Heart left ventricle (tissue), 16 donors: ENCODE measurements at regions not wholly inside any gene's neighbourhood (a gene's known extent, or its start where the extent isn't known, plus 50 kb on each side); places are given as distances from the start of the nearest gene placed in this dataset.

Experiments
- ATAC-seq, 4 donors: fragments of 200-7000 bp; cut with Tn5 transposase; one replicate each; pipeline ENCODE4 v1.9.1; 2020 to 2022; ENCODE audit warnings: moderate library complexity in 4 of 4, mild to moderate bottlenecking in 3 of 4, moderate number of reproducible peaks in 1 of 4
- DNase-seq, 5 donors: peaks; one replicate each; pipeline ENCODE4 v3.0.0-alpha.2; 2020
- H3K27ac ChIP-seq, 12 donors: fragments of 200-600 bp; sonication (generic) in 4 of 12; one replicate each; pipeline versions ENCODE4 v1.5.0 to v1.8.0; 2016 to 2022; ENCODE audit warnings: mild to moderate bottlenecking in 2 of 12
- H3K27me3 ChIP-seq, 9 donors: fragments of 200-600 bp; sonication (generic) in 2 of 9; one replicate each; pipeline versions ENCODE4 v1.5.1 to v1.8.0; 2016 to 2022; ENCODE audit warnings: mild to moderate bottlenecking in 3 of 9
- H3K36me3 ChIP-seq, 9 donors: fragments of 200-600 bp; sonication (generic) in 2 of 9; one replicate each; pipeline versions ENCODE4 v1.5.0 to v1.8.0; 2018 to 2022; ENCODE audit warnings: mild to moderate bottlenecking in 2 of 9
- H3K4me1 ChIP-seq, 12 donors: fragments of 200-600 bp; sonication (generic) in 4 of 12; one replicate each; pipeline versions ENCODE4 v1.5.0 to v1.8.0; 2016 to 2022; ENCODE audit warnings: mild to moderate bottlenecking in 3 of 12
- H3K4me3 ChIP-seq, 12 donors: fragments of 200-600 bp; sonication (generic) in 4 of 12; one replicate each; pipeline versions ENCODE4 v1.5.0 to v1.8.0; 2017 to 2022; ENCODE audit warnings: mild to moderate bottlenecking in 9 of 12, moderate library complexity in 4 of 12
- H3K9me3 ChIP-seq, 12 donors: fragments of 200-600 bp; sonication (generic) in 4 of 12; one replicate each; pipeline versions ENCODE4 v1.5.0 to v1.8.0; 2016 to 2022; ENCODE audit warnings: mild to moderate bottlenecking in 1 of 12
- POLR2A ChIP-seq, 2 donors: fragments of 450-650 bp; IDR thresholded peaks; one replicate each; pipeline ENCODE4 v1.6.1; 2017; ENCODE audit warnings: antibody characterized with exemption in 2 of 2, mild to moderate bottlenecking in 2 of 2, moderate library complexity in 2 of 2
- whole genome bisulfite sequencing, 4 donors: extraction: QIAGEN DNeasy Blood & Tissue Kit in 2 of 4; methylation state at CpG; one replicate each; pipeline versions ENCODE4 v1.1.5 to v1.1.7; 2013 to 2018; 5-methylcytosine and 5-hydroxymethylcytosine counted together
- intact Hi-C, 10 donors: fragments of 100-400 bp; cut with DNase I; formaldehyde crosslinking; loops; one replicate each; pipeline versions ENCODE4 v1.11.1 to v1.14.2; 2022
- TF ChIP-seq, protein P1 (sequence below), 12 donors: fragments of 200-600 bp; sonication (generic) in 4 of 12; IDR thresholded peaks; one replicate each; pipeline versions ENCODE4 v1.5.0 to v1.8.0; 2018 to 2022; ENCODE audit warnings: antibody characterized with exemption in 12 of 12, mild to moderate bottlenecking in 5 of 12
- donor health status: ischemic (EF 13 %, LVEDD 7.1; RV severe dilation, severe dysfunction).
- donor health status: healthy with polysubstance abuse.
- donor health status: DM: no; HTN: yes; CAD: no.
- donor health status: DM: no; HTN: no; CAD: no.
- donor health status: ischemic (EF 25% LVEDD 6.9; RV normal size, moderate dysfunction).
- donor health status: ischemic (EF 25% LVEDD 5.7; RV mildly dilated, moderate dysfunction).
- donor health status: healthy.
- donor health status: DM: yes; HTN: yes; CAD: no.
- donor health status: ischemic (EF 35%, LVEDD 5.7; RV mildly dilated, moderate dysfunction).
- donor health status: nonischemic (EF 11% LVEDD 7.7; RV severe dilation, severe dysfunction).
- donor health status: DM: yes; HTN: yes; CAD: no.
- donor health status: PGD.
- donor health status: ischemic (EF 29% LVEDD 5.4; RV normal size, mild dysfunction).
- donor health status: nonischemic (EF 23%, LVEDD 6.1; RV moderate dilation, normal function).

- Histone ChIP-seq H3K4me3 (no peak overlapping the region), H3K4me1 (peaks cover 0 to 20% (median 2%) of the 10 kb centered on the region in 12 donors), H3K9me3 (peaks cover 0 to 5% (median 0%) of the 10 kb centered on the region in 12 donors), H3K36me3 (no peaks in the 10 kb centered on the region), H3K27me3 (no peaks in the 10 kb centered on the region), H3K27ac (peak overlapping the region in 5 of 12 donors; percentile 24 to 76 (median 52))
- ATAC-seq (no peak), DNase-seq (no peak)
- intact Hi-C loops = no loop called here
- TF ChIP-seq, protein P1, sequence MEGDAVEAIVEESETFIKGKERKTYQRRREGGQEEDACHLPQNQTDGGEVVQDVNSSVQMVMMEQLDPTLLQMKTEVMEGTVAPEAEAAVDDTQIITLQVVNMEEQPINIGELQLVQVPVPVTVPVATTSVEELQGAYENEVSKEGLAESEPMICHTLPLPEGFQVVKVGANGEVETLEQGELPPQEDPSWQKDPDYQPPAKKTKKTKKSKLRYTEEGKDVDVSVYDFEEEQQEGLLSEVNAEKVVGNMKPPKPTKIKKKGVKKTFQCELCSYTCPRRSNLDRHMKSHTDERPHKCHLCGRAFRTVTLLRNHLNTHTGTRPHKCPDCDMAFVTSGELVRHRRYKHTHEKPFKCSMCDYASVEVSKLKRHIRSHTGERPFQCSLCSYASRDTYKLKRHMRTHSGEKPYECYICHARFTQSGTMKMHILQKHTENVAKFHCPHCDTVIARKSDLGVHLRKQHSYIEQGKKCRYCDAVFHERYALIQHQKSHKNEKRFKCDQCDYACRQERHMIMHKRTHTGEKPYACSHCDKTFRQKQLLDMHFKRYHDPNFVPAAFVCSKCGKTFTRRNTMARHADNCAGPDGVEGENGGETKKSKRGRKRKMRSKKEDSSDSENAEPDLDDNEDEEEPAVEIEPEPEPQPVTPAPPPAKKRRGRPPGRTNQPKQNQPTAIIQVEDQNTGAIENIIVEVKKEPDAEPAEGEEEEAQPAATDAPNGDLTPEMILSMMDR (IDR thresholded peaks at IDR 0.05) = no peak
- TF ChIP-seq POLR2A (IDR thresholded peaks at IDR 0.05) = no peak
- 70 to 83% (median 82%) methylated on average over 3 of the region's 3 CpGs for WGBS, 4 donors
These were observed 177.8 kb upstream of the GK2 start for GRCh38 chr4:79585834-79586233.

DNA sequence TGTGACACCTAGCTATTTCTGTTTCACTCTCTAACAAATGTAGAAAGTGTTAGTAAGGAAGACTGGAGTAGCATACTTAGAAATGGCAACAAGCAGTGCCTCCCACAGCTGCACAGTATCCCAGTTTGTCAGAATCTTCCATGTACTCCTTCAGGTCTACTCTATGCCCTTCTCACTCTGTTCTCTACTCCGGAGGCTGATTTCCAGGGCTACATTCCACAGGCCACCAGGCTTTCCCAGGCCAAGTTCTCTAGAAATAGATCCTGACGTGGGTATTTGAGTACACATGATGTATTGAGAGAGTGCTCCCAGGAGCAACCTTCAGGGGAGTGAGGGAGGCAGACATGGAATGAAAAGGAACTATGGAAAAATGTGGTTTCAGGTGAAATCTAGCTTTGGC is 177.3 kb upstream of the GK2 start:
- DNase-seq (no peak), ATAC-seq (peak; percentile 45 to 78 (median 66))
- peaks cover 0 to 5% (median 0%) of the 10 kb centered on the region in 12 donors for H3K9me3 ChIP-seq
- WGBS, 4 donors = 42 to 54% (median 46%) methylated on average over 2 of the region's 2 CpGs
- H3K27me3 ChIP-seq = no peaks in the 10 kb centered on the region
- H3K4me1 ChIP-seq = peaks cover 0 to 16% (median under 1%) of the 10 kb centered on the region in 12 donors
- no peak overlapping the region for H3K4me3 ChIP-seq
- no peaks in the 10 kb centered on the region for H3K36me3 ChIP-seq
- TF ChIP-seq, protein P1 (IDR thresholded peaks at IDR 0.05) = no peak
- no peak for TF ChIP-seq POLR2A (IDR thresholded peaks at IDR 0.05)
- intact Hi-C loops = no loop called here
- H3K27ac ChIP-seq = peak overlapping the region in 5 of 12 donors; percentile 24 to 76 (median 52)

GRCh38 chr4:79584902-79585301 is 176.9 kb upstream of the GK2 start:
- TF ChIP-seq, protein P1 (IDR thresholded peaks at IDR 0.05) = no peak
- no peak for TF ChIP-seq POLR2A (IDR thresholded peaks at IDR 0.05)
- peaks cover 0 to 13% (median 0%) of the 10 kb centered on the region in 12 donors for H3K4me1 ChIP-seq
- no peak overlapping the region for H3K4me3 ChIP-seq
- peaks cover 0 to 5% (median 0%) of the 10 kb centered on the region in 12 donors for H3K9me3 ChIP-seq
- peak in 1 of 4 donors; percentile 22 for ATAC-seq
- no peaks in the 10 kb centered on the region for H3K27me3 ChIP-seq
- WGBS, 4 donors = 53 to 61% (median 59%) methylated on average over 3 of the region's 3 CpGs
- H3K36me3 ChIP-seq = no peaks in the 10 kb centered on the region
- DNase-seq = no peak
- H3K27ac ChIP-seq = peak overlapping the region in 5 of 12 donors; percentile 24 to 76 (median 52)
- intact Hi-C loops = no loop called here

DNA sequence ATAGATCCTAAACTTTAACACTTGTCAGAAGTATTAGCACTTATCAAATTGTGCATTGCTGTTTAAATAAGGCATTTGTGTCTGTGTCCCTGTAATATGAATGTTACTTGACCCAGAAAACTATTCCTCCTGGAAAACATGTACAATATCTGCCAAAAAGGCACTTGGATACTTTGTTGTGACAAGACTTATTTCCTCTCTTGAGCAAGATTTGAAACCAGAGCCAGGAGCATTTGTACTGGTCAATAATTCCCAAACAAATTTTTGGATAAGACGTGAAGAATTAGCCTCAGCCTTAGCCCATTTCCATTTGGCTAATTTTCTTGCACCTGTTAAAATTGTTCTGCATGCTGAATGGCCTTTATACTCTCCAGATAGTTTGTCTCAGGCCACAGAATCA is 176.3 kb upstream of the GK2 start:
- 77 to 84% (median 79%) methylated on average over 1 of the region's 1 CpG for WGBS, 4 donors
- Histone ChIP-seq H3K36me3 (no peaks in the 10 kb centered on the region), H3K27ac (peak overlapping the region in 1 of 12 donors; percentile 64), H3K4me3 (no peak overlapping the region), H3K27me3 (no peaks in the 10 kb centered on the region), H3K4me1 (peaks cover 0 to 13% (median 0%) of the 10 kb centered on the region in 12 donors), H3K9me3 (peaks cover 0 to 5% (median 0%) of the 10 kb centered on the region in 12 donors)
- ATAC-seq (no peak), DNase-seq (no peak)
- no peak for TF ChIP-seq POLR2A (IDR thresholded peaks at IDR 0.05)
- TF ChIP-seq, protein P1 (IDR thresholded peaks at IDR 0.05) = no peak
- intact Hi-C loops = no loop called here
